IMR-90 (cell line): ENCODE measurements at regions not wholly inside any gene's neighbourhood (a gene's known extent, or its start where the extent isn't known, plus 50 kb on each side); places are given as distances from the start of the nearest gene placed in this dataset.

Experiments used
- ATAC-seq: fragments of 200-7000 bp; cut with Tn5 transposase; 2 replicates; pipeline ENCODE4 v1.9.1; 2020; ENCODE audit warnings: low read depth, mild to moderate bottlenecking, moderate library complexity
- BruUV-seq: library from RNA; stranded (reverse); fragments of 400-500 nt; replicated peaks from 2 replicates; lab custom pipeline; 2021; lab: Mats Ljungman, UMichigan
- CTCF ChIA-PET: fragments of 300-600 bp; formaldehyde crosslinking; extraction: SDS; loops from one replicate; lab custom pipeline; 2021; ENCODE audit warnings: antibody characterized with exemption; lab: Yijun Ruan, JAX
- POLR2A ChIA-PET: fragments of 300-600 bp; sonication (Branson Sonifier 250); formaldehyde crosslinking; loops from one replicate; lab custom pipeline; 2022; ENCODE audit warnings: antibody characterized with exemption; ENCODE audit not compliant: unreplicated experiment; lab: Charles Lee
- DNase-seq: peaks from one replicate; pipeline ENCODE4 v3.0.0; 2013
- H2AFZ ChIP-seq: replicated peaks from 2 replicates; pipeline ENCODE3; 2013; ENCODE audit warnings: low read length, mild to moderate bottlenecking; ENCODE audit not compliant: poor library complexity
- H2AK5ac ChIP-seq: 2 replicates; pipeline ENCODE4 v1.6.1; 2013; ENCODE audit warnings: low read depth, low read length, inconsistent platforms
- H2AK9ac ChIP-seq: replicated peaks from 2 replicates; pipeline ENCODE3; 2013; ENCODE audit warnings: mild to moderate bottlenecking, low read depth, low read length, moderate library complexity; ENCODE audit not compliant: poor library complexity
- H2BK120ac ChIP-seq: 2 replicates; pipeline ENCODE4 v1.6.1; 2013; ENCODE audit warnings: low read depth, low read length, inconsistent platforms
- H2BK15ac ChIP-seq: 3 replicates; pipeline ENCODE4 v1.6.1; 2013; ENCODE audit warnings: low read depth, low read length, inconsistent platforms
- H2BK20ac ChIP-seq: 2 replicates; pipeline ENCODE4 v1.6.1; 2013; ENCODE audit warnings: low read depth, mild to moderate bottlenecking, inconsistent platforms, low read length, moderate library complexity
- H2BK5ac ChIP-seq: 2 replicates; pipeline ENCODE4 v1.6.1; 2013; ENCODE audit warnings: mild to moderate bottlenecking, low read depth, low read length, inconsistent platforms; ENCODE audit not compliant: poor library complexity, severe bottlenecking
- H3K14ac ChIP-seq: replicated peaks from 2 replicates; pipeline ENCODE4 v1.6.1; 2013; ENCODE audit warnings: low read depth, low read length, inconsistent platforms
- H3K18ac ChIP-seq: 2 replicates; pipeline ENCODE4 v1.6.1; 2013; ENCODE audit warnings: low read depth, low read length, control low read depth
- H3K23ac ChIP-seq: 2 replicates; pipeline ENCODE4 v1.6.1; 2013; ENCODE audit warnings: low read depth, low read length, inconsistent platforms
- H3K27ac ChIP-seq: 2 replicates; pipeline ENCODE4 v1.5.1; 2013; ENCODE audit warnings: mild to moderate bottlenecking, control low read depth, low read length; ENCODE audit not compliant: insufficient read depth
- H3K27me3 ChIP-seq: 2 replicates; pipeline ENCODE4 v1.6.1; 2013; ENCODE audit warnings: low read length; ENCODE audit not compliant: control insufficient read depth, insufficient read depth
- H3K36me3 ChIP-seq: 2 replicates; pipeline ENCODE4 v1.6.1; 2013; ENCODE audit warnings: low read length, mixed read lengths; ENCODE audit not compliant: control insufficient read depth, insufficient read depth
- H3K4ac ChIP-seq: 2 replicates; pipeline ENCODE4 v1.6.1; 2013; ENCODE audit warnings: low read depth, low read length, inconsistent platforms
- H3K4me1 ChIP-seq: 2 replicates; pipeline ENCODE4 v1.6.1; 2013; ENCODE audit warnings: low read length, mixed read lengths; ENCODE audit not compliant: control insufficient read depth, insufficient read depth
- H3K4me2 ChIP-seq: 2 replicates; pipeline ENCODE4 v1.6.1; 2013; ENCODE audit warnings: low read depth, mild to moderate bottlenecking, control low read depth, low read length, moderate library complexity
- H3K4me3 ChIP-seq: 2 replicates; pipeline ENCODE4 v1.5.1; 2013; ENCODE audit warnings: low read depth, mild to moderate bottlenecking, control low read depth, low read length, moderate library complexity; ENCODE audit not compliant: insufficient read depth
- H3K56ac ChIP-seq: 2 replicates; pipeline ENCODE4 v1.6.1; 2013; ENCODE audit warnings: low read length, inconsistent platforms; ENCODE audit not compliant: insufficient read depth; ENCODE audit errors: extremely low read depth
- H3K79me1 ChIP-seq, 2 experiments: 2 replicates each; pipeline ENCODE4 v1.6.1; 2013; ENCODE audit warnings: low read length in 2 of 2, inconsistent platforms in 1 of 2, low read depth in 1 of 2
- H3K9ac ChIP-seq: 2 replicates; pipeline ENCODE4 v1.6.1; 2013; ENCODE audit warnings: low read depth, low read length, control low read depth
- H3K9me1 ChIP-seq: 2 replicates; pipeline ENCODE4 v1.6.1; 2013; ENCODE audit warnings: low read length, inconsistent platforms; ENCODE audit not compliant: insufficient read depth
- H3K9me3 ChIP-seq: 2 replicates; pipeline ENCODE4 v1.6.1; 2013; ENCODE audit warnings: low read length; ENCODE audit not compliant: control insufficient read depth, insufficient read depth
- H4K20me1 ChIP-seq: 2 replicates; pipeline ENCODE4 v1.6.1; 2013; ENCODE audit warnings: low read length, inconsistent platforms; ENCODE audit not compliant: insufficient read depth
- H4K5ac ChIP-seq: 2 replicates; pipeline ENCODE4 v1.6.1; 2013; ENCODE audit warnings: mild to moderate bottlenecking, low read depth, low read length, control low read depth
- H4K8ac ChIP-seq, 2 experiments: 2 replicates each; pipeline ENCODE4 v1.6.1; 2013; ENCODE audit warnings: low read depth in 2 of 2, low read length in 2 of 2, control low read depth in 1 of 2, inconsistent platforms in 1 of 2
- H4K91ac ChIP-seq: 2 replicates; pipeline ENCODE4 v1.6.1; 2013; ENCODE audit warnings: low read depth, low read length, inconsistent platforms; ENCODE audit not compliant: insufficient read depth
- CEBPB ChIP-seq: IDR thresholded peaks from 2 replicates; pipeline ENCODE4 v1.6.1; 2012; ENCODE audit warnings: low read depth, low read length, improper control_type of control experiment
- MAZ ChIP-seq: IDR thresholded peaks from 2 replicates; pipeline ENCODE4 v1.6.1; 2012; ENCODE audit warnings: low read depth, mild to moderate bottlenecking, low read length, improper control_type of control experiment, moderate library complexity, borderline replicate concordance
- SMC3 ChIP-seq: fragments of 150-350 bp; IDR thresholded peaks from 2 replicates; pipeline ENCODE4 v1.6.1; 2016; ENCODE audit warnings: low read depth, mild to moderate bottlenecking, antibody characterized with exemption, low read length, moderate library complexity
- WGBS, 2 experiments: methylation state at CpG; one replicate each; pipeline versions ENCODE4 v1.1.5 to v1.1.7; 2013; ENCODE audit warnings: missing lambda C conversion rate in 2 of 2; ENCODE audit not compliant: insufficient read length in 1 of 2; ENCODE audit errors: extremely low coverage in 2 of 2; 5-methylcytosine and 5-hydroxymethylcytosine counted together
- dilution Hi-C: fragments of 300-500 bp; cut with HindIII; formaldehyde crosslinking; loops from one replicate; pipeline ENCODE4 v1.14.3; 2018; ENCODE audit warnings: low sequenced_read_pairs; ENCODE audit not compliant: unreplicated experiment
- in situ Hi-C: fragments of 300-500 bp; cut with MboI; formaldehyde crosslinking; loops from 3 replicates; pipeline ENCODE4 v1.14.3; 2019; ENCODE audit warnings: low sequenced_read_pairs, inconsistent platforms, mixed read lengths
- intact Hi-C: fragments of 100-400 bp; cut with micrococcal nuclease; formaldehyde crosslinking; loops from 2 replicates; pipeline ENCODE4 v1.10.0; 2022
- TF ChIP-seq, protein P1 (sequence below): fragments of 150-350 bp; IDR thresholded peaks from 2 replicates; pipeline ENCODE4 v1.6.1; 2016; ENCODE audit warnings: low read depth, mild to moderate bottlenecking, low read length, moderate library complexity, borderline replicate concordance

DNA sequence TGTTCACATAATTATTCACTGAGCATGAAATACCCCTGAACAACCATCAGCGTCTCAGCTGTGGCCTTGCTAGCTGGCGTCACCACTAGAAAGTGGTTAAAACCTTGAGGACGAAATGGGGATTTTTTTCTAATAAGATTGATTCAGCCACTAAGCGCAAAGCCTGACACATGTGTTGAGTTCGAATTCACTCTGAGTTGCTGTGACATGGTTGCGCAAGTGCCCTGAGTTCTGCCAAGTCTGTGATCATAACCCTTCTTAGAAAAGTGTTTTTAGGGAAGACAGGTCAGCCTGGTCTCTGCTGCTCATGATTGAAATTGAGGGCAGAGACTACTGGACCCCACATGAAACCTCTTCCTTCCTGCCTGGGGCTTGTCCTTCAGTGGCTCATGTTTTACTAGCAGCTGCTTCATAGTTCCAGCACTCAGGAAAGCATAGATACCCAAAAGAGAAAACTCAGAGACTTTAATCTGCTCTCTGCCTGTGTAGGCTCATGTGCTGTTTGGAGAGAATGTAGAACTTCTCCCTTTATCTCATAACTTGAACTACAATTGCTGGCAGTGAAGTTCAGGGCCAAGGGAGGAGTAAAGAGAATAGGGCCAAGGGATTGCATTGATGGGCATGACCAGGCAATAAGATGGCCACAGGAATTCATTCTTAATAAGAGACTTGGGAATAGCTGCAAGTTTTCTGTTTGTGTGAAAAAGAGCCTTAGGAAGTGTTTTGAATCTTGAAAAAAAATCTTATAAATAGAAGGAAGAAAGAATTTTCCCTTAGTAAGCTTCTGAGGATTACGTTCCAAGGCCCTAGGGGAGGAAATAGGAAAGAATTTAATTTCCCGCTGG is 66.8 kb upstream of the CXCL14 start:
- DNase-seq (no peak), ATAC-seq (no peak)
- CTCF ChIA-PET, result no interaction called here
- Histone ChIP-seq H3K4me3 (no peak overlapping the region), H2BK20ac (no peak overlapping the region), H2AFZ (no peak overlapping the region), H3K9ac (no peak overlapping the region), H3K4me1 (no peaks in the 10 kb centered on the region), H2BK120ac (no peak overlapping the region), H2AK9ac (no peak overlapping the region), H3K27me3 (no peaks in the 10 kb centered on the region), H3K9me1 (no peaks in the 10 kb centered on the region), H3K14ac (no peak overlapping the region), H3K4me2 (no peak overlapping the region), H2BK15ac (no peak overlapping the region), H4K91ac (no peak overlapping the region), H4K5ac (no peak overlapping the region), H3K18ac (no peak overlapping the region), H2BK5ac (no peak overlapping the region), H2AK5ac (no peak overlapping the region), H3K9me3 (no peaks in the 10 kb centered on the region), H3K36me3 (no peaks in the 10 kb centered on the region), H3K4ac (no peak overlapping the region), H4K20me1 (no peaks in the 10 kb centered on the region), H4K8ac (no peak overlapping the region), H3K56ac (no peak overlapping the region), H3K27ac (no peak overlapping the region), H3K79me1 (no peaks in the 10 kb centered on the region), H3K23ac (no peak overlapping the region)
- TF ChIP-seq, protein P1, sequence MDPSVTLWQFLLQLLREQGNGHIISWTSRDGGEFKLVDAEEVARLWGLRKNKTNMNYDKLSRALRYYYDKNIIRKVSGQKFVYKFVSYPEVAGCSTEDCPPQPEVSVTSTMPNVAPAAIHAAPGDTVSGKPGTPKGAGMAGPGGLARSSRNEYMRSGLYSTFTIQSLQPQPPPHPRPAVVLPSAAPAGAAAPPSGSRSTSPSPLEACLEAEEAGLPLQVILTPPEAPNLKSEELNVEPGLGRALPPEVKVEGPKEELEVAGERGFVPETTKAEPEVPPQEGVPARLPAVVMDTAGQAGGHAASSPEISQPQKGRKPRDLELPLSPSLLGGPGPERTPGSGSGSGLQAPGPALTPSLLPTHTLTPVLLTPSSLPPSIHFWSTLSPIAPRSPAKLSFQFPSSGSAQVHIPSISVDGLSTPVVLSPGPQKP, result no peak
- TF ChIP-seq CEBPB, result peak; percentile 62
- TF ChIP-seq SMC3, result no peak
- no peak for TF ChIP-seq MAZ
- intact Hi-C loops (no loop called here), dilution Hi-C loops (no loop called here), in situ Hi-C loops (no loop called here)
- POLR2A ChIA-PET, result no interaction called here
- no TSS peak for BruUV-seq
- WGBS, 2 experiments, result 53% methylated on average over 3 of the region's 8 CpGs; no CpG with 5 or more reads in 1 of the 2 experiments
